WTC11 (cell line): ENCODE measurements at regions not wholly inside any gene's neighbourhood (a gene's known extent, or its start where the extent isn't known, plus 50 kb on each side); places are given as distances from the start of the nearest gene placed in this dataset.

ENCODE experiments used
- ATAC-seq: fragments of 200-7000 bp; cut with Tn5 transposase; 2 replicates; pipeline ENCODE4 v1.10.0; 2021; ENCODE audit warnings: mild to moderate bottlenecking, moderate library complexity
- CTCF ChIA-PET: fragments of 300-600 bp; sonication (Branson Sonifier 250); formaldehyde crosslinking; loops from one replicate; lab custom pipeline; 2021; ENCODE audit warnings: antibody characterized with exemption; lab: Charles Lee
- POLR2A ChIA-PET: fragments of 350-600 bp; sonication (Branson Sonifier 250); formaldehyde crosslinking; loops from one replicate; lab custom pipeline; 2021; ENCODE audit warnings: antibody characterized with exemption; lab: Charles Lee
- DNase-seq: peaks from one replicate; pipeline ENCODE4 v3.0.0; 2021; ENCODE audit warnings: low spot score
- H3K27ac Mint-ChIP-seq: 2 replicates; pipeline ENCODE4 v1.8.0; 2021; ENCODE audit warnings: mixed read lengths
- H3K27me3 Mint-ChIP-seq: 2 replicates; pipeline ENCODE4 v1.8.0; 2021; ENCODE audit warnings: low read depth, mild to moderate bottlenecking, moderate library complexity, mixed read lengths
- H3K36me3 Mint-ChIP-seq: 2 replicates; pipeline ENCODE4 v1.8.0; 2021; ENCODE audit warnings: mixed read lengths
- H3K4me1 Mint-ChIP-seq: 2 replicates; pipeline ENCODE4 v1.8.0; 2022; ENCODE audit warnings: mixed read lengths
- H3K4me3 Mint-ChIP-seq: 2 replicates; pipeline ENCODE4 v1.8.0; 2021; ENCODE audit warnings: mild to moderate bottlenecking, moderate library complexity, mixed read lengths
- H3K9me3 Mint-ChIP-seq: 2 replicates; pipeline ENCODE4 v1.8.0; 2021; ENCODE audit warnings: mixed read lengths
- AFF4 ChIP-seq: sonication (generic); formaldehyde crosslinking; IDR thresholded peaks from 2 replicates; pipeline ENCODE4 v1.8.1; 2023; ENCODE audit warnings: mild to moderate bottlenecking, missing genetic modification reagents, borderline replicate concordance
- ARID4B ChIP-seq: sonication (generic); formaldehyde crosslinking; IDR thresholded peaks from 2 replicates; pipeline ENCODE4 v1.8.0; 2023; ENCODE audit warnings: missing genetic modification reagents, mild to moderate bottlenecking, borderline replicate concordance
- CBFB ChIP-seq: sonication (generic); formaldehyde crosslinking; IDR thresholded peaks from 2 replicates; pipeline ENCODE4 v1.8.1; 2022; ENCODE audit warnings: mild to moderate bottlenecking, low read depth, missing genetic modification reagents
- CREM ChIP-seq: sonication (generic); formaldehyde crosslinking; IDR thresholded peaks from 2 replicates; pipeline ENCODE4 v1.8.1; 2022; ENCODE audit warnings: mild to moderate bottlenecking, missing genetic modification reagents, moderate library complexity
- EMX1 ChIP-seq: fragments of 250-450 bp; sonication (Bioruptor Pico); IDR thresholded peaks from 2 replicates; pipeline ENCODE4 v1.8.0; 2021; ENCODE audit warnings: mild to moderate bottlenecking
- JAZF1 ChIP-seq: fragments of 250-450 bp; sonication (Bioruptor Pico); IDR thresholded peaks from 2 replicates; pipeline ENCODE4 v1.9.0; 2021; ENCODE audit warnings: moderate library complexity, mild to moderate bottlenecking, inconsistent platforms
- NFE2L1 ChIP-seq: sonication (generic); formaldehyde crosslinking; IDR thresholded peaks from 2 replicates; pipeline ENCODE4 v1.8.1; 2023; ENCODE audit warnings: missing genetic modification reagents
- NR2C2 ChIP-seq: sonication (generic); formaldehyde crosslinking; IDR thresholded peaks from 2 replicates; pipeline ENCODE4 v1.8.0; 2022; ENCODE audit warnings: mild to moderate bottlenecking, missing genetic modification reagents
- SMAD4 ChIP-seq: sonication (generic); formaldehyde crosslinking; IDR thresholded peaks from 2 replicates; pipeline ENCODE4 v1.8.0; 2022; ENCODE audit warnings: mild to moderate bottlenecking, missing genetic modification reagents
- TEAD1 ChIP-seq: sonication (generic); formaldehyde crosslinking; IDR thresholded peaks from 2 replicates; pipeline ENCODE4 v1.8.0; 2022; ENCODE audit warnings: mild to moderate bottlenecking, missing genetic modification reagents
- ZNF121 ChIP-seq: sonication (generic); formaldehyde crosslinking; IDR thresholded peaks from 2 replicates; pipeline ENCODE4 v1.8.0; 2023; ENCODE audit warnings: missing genetic modification reagents
- ZNF138 ChIP-seq: sonication (generic); formaldehyde crosslinking; conservative IDR thresholded peaks from 2 replicates; pipeline ENCODE4 v1.8.1; 2022; ENCODE audit warnings: mild to moderate bottlenecking, moderate library complexity, missing genetic modification reagents
- ZNF219 ChIP-seq: sonication (generic); formaldehyde crosslinking; IDR thresholded peaks from 2 replicates; pipeline ENCODE4 v1.8.0; 2023; ENCODE audit warnings: missing genetic modification reagents, mild to moderate bottlenecking, borderline replicate concordance
- ZNF263 ChIP-seq: sonication (generic); formaldehyde crosslinking; IDR thresholded peaks from 2 replicates; pipeline ENCODE4 v1.8.1; 2022; ENCODE audit warnings: low read depth, mild to moderate bottlenecking, moderate library complexity, missing genetic modification reagents
- TF ChIP-seq, protein P1 (sequence below): sonication (generic); formaldehyde crosslinking; IDR thresholded peaks from 2 replicates; pipeline ENCODE4 v1.8.1; 2022; ENCODE audit warnings: low read depth, missing genetic modification reagents, borderline replicate concordance
- TF ChIP-seq, protein P2 (sequence below): sonication (generic); formaldehyde crosslinking; IDR thresholded peaks from 2 replicates; pipeline ENCODE4 v1.8.1; 2023; ENCODE audit warnings: mild to moderate bottlenecking, missing genetic modification reagents
- TF ChIP-seq, protein P3 (sequence below): fragments of 250-450 bp; sonication (Bioruptor Pico); IDR thresholded peaks from 2 replicates; pipeline ENCODE4 v1.9.0; 2021; ENCODE audit warnings: mild to moderate bottlenecking

DNA sequence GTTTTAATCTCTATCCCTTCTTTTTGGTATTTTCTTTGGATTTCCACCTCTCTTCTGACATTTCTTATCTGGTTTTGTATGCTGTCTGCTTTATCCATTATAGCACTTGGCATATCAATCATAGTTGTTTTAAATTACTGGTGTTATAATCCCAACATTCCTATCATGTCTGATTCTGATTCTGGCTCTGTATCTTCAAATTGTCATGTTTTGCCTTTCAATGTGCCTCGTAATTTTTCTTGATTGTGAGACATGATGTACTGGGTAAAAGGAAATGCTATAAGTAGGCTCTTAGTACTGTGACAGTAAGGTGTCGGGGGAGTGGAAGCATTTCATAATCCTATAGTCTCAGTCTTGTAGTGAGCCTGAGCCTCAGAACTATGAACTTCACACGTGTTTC lies 729.3 kb upstream of the NOVA1 start:
- DNase-seq (no peak), ATAC-seq (no peak)
- H3K4me1 Mint-ChIP-seq: no peaks in the 10 kb centered on the region
- H3K27me3 Mint-ChIP-seq: no peaks in the 10 kb centered on the region
- H3K4me3 Mint-ChIP-seq: no peak overlapping the region
- ChIA-PET POLR2A (no interaction called here), CTCF (no interaction called here)
- no peak overlapping the region for H3K27ac Mint-ChIP-seq
- peaks cover 20% of the 10 kb centered on the region for H3K36me3 Mint-ChIP-seq
- H3K9me3 Mint-ChIP-seq: peaks cover 48% of the 10 kb centered on the region
- TF ChIP-seq, protein P1, sequence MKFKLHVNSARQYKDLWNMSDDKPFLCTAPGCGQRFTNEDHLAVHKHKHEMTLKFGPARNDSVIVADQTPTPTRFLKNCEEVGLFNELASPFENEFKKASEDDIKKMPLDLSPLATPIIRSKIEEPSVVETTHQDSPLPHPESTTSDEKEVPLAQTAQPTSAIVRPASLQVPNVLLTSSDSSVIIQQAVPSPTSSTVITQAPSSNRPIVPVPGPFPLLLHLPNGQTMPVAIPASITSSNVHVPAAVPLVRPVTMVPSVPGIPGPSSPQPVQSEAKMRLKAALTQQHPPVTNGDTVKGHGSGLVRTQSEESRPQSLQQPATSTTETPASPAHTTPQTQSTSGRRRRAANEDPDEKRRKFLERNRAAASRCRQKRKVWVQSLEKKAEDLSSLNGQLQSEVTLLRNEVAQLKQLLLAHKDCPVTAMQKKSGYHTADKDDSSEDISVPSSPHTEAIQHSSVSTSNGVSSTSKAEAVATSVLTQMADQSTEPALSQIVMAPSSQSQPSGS: no peak
- TF ChIP-seq, protein P2, sequence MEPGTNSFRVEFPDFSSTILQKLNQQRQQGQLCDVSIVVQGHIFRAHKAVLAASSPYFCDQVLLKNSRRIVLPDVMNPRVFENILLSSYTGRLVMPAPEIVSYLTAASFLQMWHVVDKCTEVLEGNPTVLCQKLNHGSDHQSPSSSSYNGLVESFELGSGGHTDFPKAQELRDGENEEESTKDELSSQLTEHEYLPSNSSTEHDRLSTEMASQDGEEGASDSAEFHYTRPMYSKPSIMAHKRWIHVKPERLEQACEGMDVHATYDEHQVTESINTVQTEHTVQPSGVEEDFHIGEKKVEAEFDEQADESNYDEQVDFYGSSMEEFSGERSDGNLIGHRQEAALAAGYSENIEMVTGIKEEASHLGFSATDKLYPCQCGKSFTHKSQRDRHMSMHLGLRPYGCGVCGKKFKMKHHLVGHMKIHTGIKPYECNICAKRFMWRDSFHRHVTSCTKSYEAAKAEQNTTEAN: no peak
- TF ChIP-seq, protein P3, sequence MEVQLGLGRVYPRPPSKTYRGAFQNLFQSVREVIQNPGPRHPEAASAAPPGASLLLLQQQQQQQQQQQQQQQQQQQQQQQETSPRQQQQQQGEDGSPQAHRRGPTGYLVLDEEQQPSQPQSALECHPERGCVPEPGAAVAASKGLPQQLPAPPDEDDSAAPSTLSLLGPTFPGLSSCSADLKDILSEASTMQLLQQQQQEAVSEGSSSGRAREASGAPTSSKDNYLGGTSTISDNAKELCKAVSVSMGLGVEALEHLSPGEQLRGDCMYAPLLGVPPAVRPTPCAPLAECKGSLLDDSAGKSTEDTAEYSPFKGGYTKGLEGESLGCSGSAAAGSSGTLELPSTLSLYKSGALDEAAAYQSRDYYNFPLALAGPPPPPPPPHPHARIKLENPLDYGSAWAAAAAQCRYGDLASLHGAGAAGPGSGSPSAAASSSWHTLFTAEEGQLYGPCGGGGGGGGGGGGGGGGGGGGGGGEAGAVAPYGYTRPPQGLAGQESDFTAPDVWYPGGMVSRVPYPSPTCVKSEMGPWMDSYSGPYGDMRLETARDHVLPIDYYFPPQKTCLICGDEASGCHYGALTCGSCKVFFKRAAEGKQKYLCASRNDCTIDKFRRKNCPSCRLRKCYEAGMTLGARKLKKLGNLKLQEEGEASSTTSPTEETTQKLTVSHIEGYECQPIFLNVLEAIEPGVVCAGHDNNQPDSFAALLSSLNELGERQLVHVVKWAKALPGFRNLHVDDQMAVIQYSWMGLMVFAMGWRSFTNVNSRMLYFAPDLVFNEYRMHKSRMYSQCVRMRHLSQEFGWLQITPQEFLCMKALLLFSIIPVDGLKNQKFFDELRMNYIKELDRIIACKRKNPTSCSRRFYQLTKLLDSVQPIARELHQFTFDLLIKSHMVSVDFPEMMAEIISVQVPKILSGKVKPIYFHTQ: no peak
- TF ChIP-seq ARID4B (CRISPR knock-in tag): no peak
- TF ChIP-seq EMX1 (CRISPR knock-in tag): no peak
- TF ChIP-seq AFF4 (CRISPR knock-in tag): no peak
- no peak for TF ChIP-seq ZNF121
- TF ChIP-seq NFE2L1 (CRISPR knock-in tag): no peak
- no peak for TF ChIP-seq CREM (CRISPR knock-in tag)

DNA sequence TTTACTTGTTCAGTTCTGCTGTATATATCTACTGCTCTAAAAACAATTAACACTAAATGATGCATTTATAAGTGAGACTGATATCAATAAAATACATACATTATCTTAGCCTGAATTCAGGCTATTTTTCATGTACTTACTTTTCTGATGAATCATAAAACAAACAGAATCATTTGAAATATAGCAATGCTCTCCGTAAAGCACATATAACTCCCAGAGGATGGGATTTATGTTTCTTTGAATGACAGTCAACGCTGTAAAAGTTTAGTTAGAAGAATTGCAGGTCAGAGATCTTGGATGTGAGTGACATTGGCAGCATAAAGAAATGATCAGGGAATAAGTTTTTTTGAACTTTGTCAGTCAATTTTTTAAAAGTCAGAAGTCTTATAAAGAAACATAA lies 740.2 kb upstream of the NOVA1 start:
- ChIA-PET POLR2A (no interaction called here), CTCF (no interaction called here)
- no peak overlapping the region for H3K27ac Mint-ChIP-seq
- ATAC-seq (no peak), DNase-seq (no peak)
- no peaks in the 10 kb centered on the region; the same call in 1 of the 2 replicates for H3K27me3 Mint-ChIP-seq
- peaks cover 13% of the 10 kb centered on the region for H3K9me3 Mint-ChIP-seq
- H3K4me3 Mint-ChIP-seq: no peak overlapping the region
- no peaks in the 10 kb centered on the region for H3K4me1 Mint-ChIP-seq
- peaks cover 8% of the 10 kb centered on the region for H3K36me3 Mint-ChIP-seq
- TF ChIP-seq, protein P3: no peak
- TF ChIP-seq ZNF138 (CRISPR knock-in tag) (no peak), ZNF219 (CRISPR knock-in tag) (no peak), ZNF263 (no peak), CBFB (CRISPR knock-in tag) (no peak), NR2C2 (no peak), TEAD1 (no peak), SMAD4 (CRISPR knock-in tag) (no peak), JAZF1 (CRISPR knock-in tag) (no peak), NFE2L1 (CRISPR knock-in tag) (no peak), EMX1 (CRISPR knock-in tag) (no peak)
